Brain microvascular endothelial cell (primary cell): ENCODE measurements at regions not wholly inside any gene's neighbourhood (a gene's known extent, or its start where the extent isn't known, plus 50 kb on each side); places are given as distances from the start of the nearest gene placed in this dataset.
"Not testable (repeated sequence)": the region's sequence is repeated elsewhere in the genome, so short reads cannot be mapped to it uniquely, and the experiment has no call there.

Source experiments
- DNase-seq: peaks from one replicate; pipeline ENCODE4 v3.0.0-alpha.2; 2020
- H3K27ac ChIP-seq: fragments of 250-450 bp; sonication (Bioruptor Pico); 2 replicates; pipeline ENCODE4 v1.5.1; 2020; ENCODE audit warnings: mild to moderate bottlenecking, moderate library complexity
- H3K27me3 ChIP-seq: fragments of 250-450 bp; sonication (Bioruptor Pico); replicated peaks from 2 replicates; pipeline ENCODE4 v1.5.1; 2020; ENCODE audit warnings: mild to moderate bottlenecking
- H3K36me3 ChIP-seq: fragments of 250-450 bp; sonication (Bioruptor Pico); replicated peaks from 2 replicates; pipeline ENCODE4 v1.5.1; 2020; ENCODE audit warnings: mild to moderate bottlenecking
- H3K4me3 ChIP-seq: 2 replicates; pipeline ENCODE4 v1.5.1; 2011; ENCODE audit warnings: low read depth, mild to moderate bottlenecking, control low read depth, low read length, moderate library complexity
- CTCF ChIP-seq: IDR thresholded peaks from 2 replicates; pipeline ENCODE4 v1.5.1; 2011; ENCODE audit warnings: low read depth, mild to moderate bottlenecking, moderate library complexity, low read length, control low read depth, inconsistent platforms; ENCODE audit errors: missing control alignments
- in situ Hi-C: cut with HindIII; loops from 2 replicates; pipeline ENCODE4 v1.10.0; 2017; ENCODE audit warnings: low sequenced_read_pairs, low pct_ligation_motif_present

- Histone ChIP-seq H3K36me3 (no peaks in the 10 kb centered on the region), H3K27ac (no peak overlapping the region), H3K4me3 (no peak overlapping the region), H3K27me3 (no peaks in the 10 kb centered on the region)
- DNase-seq, result no peak
- TF ChIP-seq CTCF, result no peak
- in situ Hi-C loops, result no loop called here
Observed at GRCh38 chr3:28150465-28151206, 90.8 kb upstream of the CMC1 start.

GRCh38 chr3:28151207-28151550, 90.2 kb upstream of the CMC1 start:
- no peak for TF ChIP-seq CTCF
- no peaks in the 10 kb centered on the region for H3K27me3 ChIP-seq
- H3K27ac ChIP-seq, result no peak overlapping the region
- H3K36me3 ChIP-seq, result no peaks in the 10 kb centered on the region
- DNase-seq, result no peak
- in situ Hi-C loops, result no loop called here
- H3K4me3 ChIP-seq, result no peak overlapping the region

GRCh38 chr3:28151608-28152228, 89.7 kb upstream of the CMC1 start:
- in situ Hi-C loops, result no loop called here
- Histone ChIP-seq H3K27me3 (no peaks in the 10 kb centered on the region), H3K27ac (no peak overlapping the region), H3K36me3 (no peaks in the 10 kb centered on the region), H3K4me3 (no peak overlapping the region)
- no peak for DNase-seq
- no peak for TF ChIP-seq CTCF

GRCh38 chr3:28155631-28156030, 85.8 kb upstream of the CMC1 start:
- Histone ChIP-seq H3K27me3 (no peaks in the 10 kb centered on the region), H3K36me3 (no peaks in the 10 kb centered on the region), H3K4me3 (no peak overlapping the region), H3K27ac (no peak overlapping the region)
- no peak for DNase-seq
- no peak for TF ChIP-seq CTCF
- in situ Hi-C loops, result no loop called here

GRCh38 chr3:28156599-28156998, 84.8 kb upstream of the CMC1 start:
- H3K27ac ChIP-seq, H3K36me3 ChIP-seq, DNase-seq, H3K4me3 ChIP-seq, H3K27me3 ChIP-seq, in situ Hi-C loops: not testable (repeated sequence)

GRCh38 chr3:28171962-28172361, 69.5 kb upstream of the CMC1 start:
- no peaks in the 10 kb centered on the region for H3K36me3 ChIP-seq
- no peak overlapping the region for H3K4me3 ChIP-seq
- H3K27ac ChIP-seq, result no peak overlapping the region
- no peak for DNase-seq
- TF ChIP-seq CTCF, result no peak
- H3K27me3 ChIP-seq, result no peaks in the 10 kb centered on the region
- in situ Hi-C loops, result no loop called here
